Transverse colon (tissue), 4 donors: ENCODE measurements at regions not wholly inside any gene's neighbourhood (a gene's known extent, or its start where the extent isn't known, plus 50 kb on each side); places are given as distances from the start of the nearest gene placed in this dataset.

Experiments
- DNase-seq: peaks from one replicate; pipeline ENCODE4 v3.0.0-alpha.2; 2019
- H3K27ac ChIP-seq, 4 donors: fragments of 200-600 bp; sonication (generic); 2 replicates each; pipeline ENCODE4 v1.5.1; 2016 to 2018; ENCODE audit warnings: inconsistent platforms in 4 of 4
- H3K27me3 ChIP-seq: fragments of 200-600 bp; sonication (generic); 2 replicates; pipeline ENCODE4 v1.5.1; 2017; ENCODE audit warnings: inconsistent platforms
- H3K36me3 ChIP-seq, 4 donors: fragments of 200-600 bp; sonication (generic); 2 replicates each; pipeline ENCODE4 v1.5.1; 2017 to 2019; ENCODE audit warnings: inconsistent platforms in 4 of 4
- H3K4me1 ChIP-seq, 4 donors: fragments of 200-600 bp; sonication (generic); 2 replicates each; pipeline ENCODE4 v1.5.1; 2017 to 2020; ENCODE audit warnings: inconsistent platforms in 4 of 4
- H3K4me3 ChIP-seq, 4 donors: fragments of 200-600 bp; sonication (generic); 1 replicate in 1 of 4; 2 replicates in 3 of 4; pipeline versions ENCODE4 v1.5.1 to v1.6.1; 2017 to 2019; ENCODE audit warnings: inconsistent platforms in 4 of 4
- H3K9me3 ChIP-seq, 2 donors: fragments of 200-600 bp; sonication (generic); 2 replicates each; pipeline ENCODE4 v1.5.1; 2017 to 2019; ENCODE audit warnings: inconsistent platforms in 2 of 2
- EP300 ChIP-seq: sonication (generic); formaldehyde crosslinking; IDR thresholded peaks from one replicate; pipeline ENCODE4 v1.6.1; 2017; ENCODE audit warnings: antibody characterized with exemption, low read depth
- POLR2A ChIP-seq: fragments of 450-650 bp; IDR thresholded peaks from one replicate; pipeline ENCODE4 v1.6.1; 2016; ENCODE audit warnings: antibody characterized with exemption, mild to moderate bottlenecking, moderate library complexity
- POLR2AphosphoS5 ChIP-seq, 3 donors: sonication (generic); formaldehyde crosslinking; IDR thresholded peaks; one replicate each; pipeline ENCODE4 v1.6.1; 2016; ENCODE audit warnings: antibody characterized with exemption in 3 of 3
- WGBS, 2 donors: methylation state at CpG; one replicate each; pipeline ENCODE4 v1.1.5; 2018; ENCODE audit warnings: low coverage in 1 of 2; 5-methylcytosine and 5-hydroxymethylcytosine counted together
- in situ Hi-C, 4 donors: fragments of 200-750 bp; cut with MboI; loops; one replicate each; pipeline versions ENCODE4 v1.15.0 to v1.15.1; 2017; ENCODE audit warnings: low sequenced_read_pairs in 3 of 4, low pct_ligation_motif_present in 1 of 4, low pct_unique_long_range_greater_than_20kb in 1 of 4
- intact Hi-C: fragments of 100-400 bp; cut with DNase I; formaldehyde crosslinking; loops from one replicate; pipeline ENCODE4 v1.15.1; 2023; ENCODE audit warnings: low total_unique reads
- TF ChIP-seq, protein P1 (sequence below), 5 experiments: fragments of 200-600 bp in 3 of 5; fragments of 450-650 bp in 2 of 5; sonication (generic) in 3 of 5; IDR thresholded peaks; 1 replicate in 2 of 5; 2 replicates in 3 of 5; pipeline ENCODE4 v1.5.1; 2016 to 2017; ENCODE audit warnings: antibody characterized with exemption in 5 of 5, inconsistent platforms in 3 of 5, mild to moderate bottlenecking in 2 of 5, moderate library complexity in 1 of 5

GRCh38 chr6:93555292-93555691 is 135.9 kb upstream of the EPHA7 start:
- no peaks in the 10 kb centered on the region for H3K4me1 ChIP-seq
- intact Hi-C loops: no loop called here
- TF ChIP-seq POLR2AphosphoS5 (IDR thresholded peaks at IDR 0.05): no peak
- TF ChIP-seq POLR2A: no peak
- no peak for TF ChIP-seq EP300
- TF ChIP-seq, protein P1, sequence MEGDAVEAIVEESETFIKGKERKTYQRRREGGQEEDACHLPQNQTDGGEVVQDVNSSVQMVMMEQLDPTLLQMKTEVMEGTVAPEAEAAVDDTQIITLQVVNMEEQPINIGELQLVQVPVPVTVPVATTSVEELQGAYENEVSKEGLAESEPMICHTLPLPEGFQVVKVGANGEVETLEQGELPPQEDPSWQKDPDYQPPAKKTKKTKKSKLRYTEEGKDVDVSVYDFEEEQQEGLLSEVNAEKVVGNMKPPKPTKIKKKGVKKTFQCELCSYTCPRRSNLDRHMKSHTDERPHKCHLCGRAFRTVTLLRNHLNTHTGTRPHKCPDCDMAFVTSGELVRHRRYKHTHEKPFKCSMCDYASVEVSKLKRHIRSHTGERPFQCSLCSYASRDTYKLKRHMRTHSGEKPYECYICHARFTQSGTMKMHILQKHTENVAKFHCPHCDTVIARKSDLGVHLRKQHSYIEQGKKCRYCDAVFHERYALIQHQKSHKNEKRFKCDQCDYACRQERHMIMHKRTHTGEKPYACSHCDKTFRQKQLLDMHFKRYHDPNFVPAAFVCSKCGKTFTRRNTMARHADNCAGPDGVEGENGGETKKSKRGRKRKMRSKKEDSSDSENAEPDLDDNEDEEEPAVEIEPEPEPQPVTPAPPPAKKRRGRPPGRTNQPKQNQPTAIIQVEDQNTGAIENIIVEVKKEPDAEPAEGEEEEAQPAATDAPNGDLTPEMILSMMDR (IDR thresholded peaks at IDR 0.05): no peak
- H3K36me3 ChIP-seq: no peaks in the 10 kb centered on the region
- DNase-seq: no peak
- no peak overlapping the region for H3K27ac ChIP-seq
- no peaks in the 10 kb centered on the region for H3K27me3 ChIP-seq
- no peak overlapping the region for H3K4me3 ChIP-seq
- 84 to 89% methylated on average over 3 of the region's 3 CpGs for WGBS, 2 donors
- in situ Hi-C loops: no loop called here
- H3K9me3 ChIP-seq: no peaks in the 10 kb centered on the region

DNA sequence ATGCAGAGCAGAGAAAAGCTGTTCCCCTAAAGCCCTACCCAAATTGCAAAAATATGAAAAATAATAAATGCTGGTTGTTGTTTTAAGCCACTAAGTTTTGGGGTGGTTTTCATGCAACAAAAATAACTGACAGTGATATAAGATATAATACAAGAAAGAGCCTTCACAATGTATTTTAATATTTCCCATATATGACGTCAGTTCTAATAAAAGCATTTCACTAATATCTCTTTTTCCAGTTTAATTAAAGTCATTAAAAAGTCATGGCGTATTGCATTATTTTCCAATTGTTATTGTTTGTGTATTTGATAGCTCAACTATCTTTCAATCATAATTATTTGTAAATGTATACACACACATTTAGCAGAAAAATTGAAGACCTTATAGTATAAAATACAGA is 134.7 kb upstream of the EPHA7 start:
- TF ChIP-seq POLR2AphosphoS5 (IDR thresholded peaks at IDR 0.05) (no peak), POLR2A (no peak), EP300 (no peak)
- TF ChIP-seq, protein P1 (IDR thresholded peaks at IDR 0.05): no peak
- intact Hi-C loops (no loop called here), in situ Hi-C loops (no loop called here)
- Histone ChIP-seq H3K27me3 (no peaks in the 10 kb centered on the region), H3K36me3 (no peaks in the 10 kb centered on the region), H3K4me3 (no peak overlapping the region), H3K4me1 (no peaks in the 10 kb centered on the region), H3K9me3 (no peaks in the 10 kb centered on the region), H3K27ac (no peak overlapping the region)
- 86% methylated on average over 2 of the region's 2 CpGs for WGBS, 2 donors
- DNase-seq: no peak

GRCh38 chr6:93550551-93551276 is 131.4 kb upstream of the EPHA7 start:
- Histone ChIP-seq H3K4me3 (no peak overlapping the region), H3K4me1 (no peaks in the 10 kb centered on the region), H3K27me3 (no peaks in the 10 kb centered on the region), H3K36me3 (no peaks in the 10 kb centered on the region), H3K9me3 (no peaks in the 10 kb centered on the region), H3K27ac (no peak overlapping the region)
- in situ Hi-C loops: no loop called here
- intact Hi-C loops: no loop called here
- no peak for DNase-seq
- TF ChIP-seq POLR2AphosphoS5 (IDR thresholded peaks at IDR 0.05) (no peak), EP300 (no peak), POLR2A (no peak)
- TF ChIP-seq, protein P1 (IDR thresholded peaks at IDR 0.05): no peak

DNA sequence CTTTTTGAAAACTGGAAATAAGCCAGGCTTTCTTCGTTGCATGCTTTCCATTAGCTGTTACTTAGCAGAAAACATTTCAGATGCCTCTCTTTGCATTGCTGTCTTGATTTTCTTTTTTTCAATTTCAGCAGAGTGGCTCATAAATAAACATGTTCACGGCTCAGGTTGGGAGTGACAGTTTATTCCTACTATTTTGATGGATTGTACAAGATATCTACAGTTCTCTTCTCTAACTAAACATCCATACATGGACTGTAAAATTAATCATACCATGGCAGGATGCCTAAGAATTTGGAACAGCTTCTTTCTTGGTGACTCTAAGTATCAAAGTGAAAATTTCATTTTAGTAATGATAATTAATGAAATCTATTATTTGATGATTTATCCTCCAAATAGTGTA is 130.5 kb upstream of the EPHA7 start:
- in situ Hi-C loops (no loop called here), intact Hi-C loops (no loop called here)

More for the DNA sequence above, 130.5 kb upstream of the EPHA7 start:
- Histone ChIP-seq H3K4me3 (no peak overlapping the region), H3K4me1 (no peaks in the 10 kb centered on the region), H3K27ac (no peak overlapping the region), H3K27me3 (no peaks in the 10 kb centered on the region), H3K9me3 (no peaks in the 10 kb centered on the region), H3K36me3 (no peaks in the 10 kb centered on the region)
- no peak for DNase-seq
- no peak for TF ChIP-seq POLR2A
- TF ChIP-seq, protein P1 (IDR thresholded peaks at IDR 0.05): no peak
- no peak for TF ChIP-seq EP300
- TF ChIP-seq POLR2AphosphoS5 (IDR thresholded peaks at IDR 0.05): no peak
- 43 to 54% methylated on average over 2 of the region's 2 CpGs for WGBS, 2 donors
